ENCODE measurements at regions not wholly inside any gene's neighbourhood (a gene's known extent, or its start where the extent isn't known, plus 50 kb on each side); places are given as distances from the start of the nearest gene placed in this dataset.
"Not testable (repeated sequence)": the region's sequence is repeated elsewhere in the genome, so short reads cannot be mapped to it uniquely, and the experiment has no call there.

DNA sequence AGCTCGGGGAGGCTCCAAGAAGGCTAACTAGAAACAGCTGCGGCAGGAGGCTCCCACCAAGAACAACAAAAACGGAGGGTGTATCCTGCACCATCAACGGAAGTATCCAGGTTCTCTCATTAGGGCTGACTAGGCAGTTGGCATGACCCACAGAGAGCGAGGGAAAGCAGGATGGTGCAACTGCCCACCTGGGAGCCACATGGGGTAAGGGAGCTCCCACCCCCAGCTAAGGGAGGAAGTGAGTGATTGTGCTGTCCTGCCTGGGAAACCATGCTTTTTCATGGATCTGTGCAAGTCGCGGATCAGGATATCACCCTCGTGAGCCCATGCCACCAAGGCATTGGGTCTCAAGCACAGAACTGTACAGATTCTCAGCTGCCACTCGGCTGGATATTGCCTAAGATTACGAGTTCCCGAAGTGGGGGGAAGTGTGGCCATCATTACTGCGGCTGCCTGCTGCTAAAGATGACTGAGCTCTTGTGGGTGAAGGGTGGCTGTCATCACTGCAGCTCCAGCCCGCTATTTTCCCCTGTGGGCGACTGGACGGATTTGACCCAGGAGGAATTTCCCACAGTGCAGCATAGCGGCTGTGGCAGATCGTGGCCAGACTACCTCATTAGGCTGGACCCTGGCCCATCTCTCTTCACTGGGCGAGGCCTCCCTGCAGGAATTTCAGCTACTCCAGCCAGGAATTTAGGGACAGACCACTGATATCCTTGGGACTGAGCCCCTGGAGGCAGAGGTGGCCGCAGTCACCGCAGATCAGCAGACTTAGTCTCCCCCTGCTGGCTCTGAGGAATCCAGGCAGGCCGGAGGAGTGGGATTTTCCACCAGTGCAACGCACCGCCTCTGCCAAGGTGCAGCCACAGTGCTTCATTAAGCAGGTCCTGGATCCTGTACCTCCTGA, 515.7 kb downstream of the FRK start:
- no peak overlapping the region for H3K4me2 ChIP-seq (ENCODE audit: low read length)
- TF ChIP-seq, protein P1, sequence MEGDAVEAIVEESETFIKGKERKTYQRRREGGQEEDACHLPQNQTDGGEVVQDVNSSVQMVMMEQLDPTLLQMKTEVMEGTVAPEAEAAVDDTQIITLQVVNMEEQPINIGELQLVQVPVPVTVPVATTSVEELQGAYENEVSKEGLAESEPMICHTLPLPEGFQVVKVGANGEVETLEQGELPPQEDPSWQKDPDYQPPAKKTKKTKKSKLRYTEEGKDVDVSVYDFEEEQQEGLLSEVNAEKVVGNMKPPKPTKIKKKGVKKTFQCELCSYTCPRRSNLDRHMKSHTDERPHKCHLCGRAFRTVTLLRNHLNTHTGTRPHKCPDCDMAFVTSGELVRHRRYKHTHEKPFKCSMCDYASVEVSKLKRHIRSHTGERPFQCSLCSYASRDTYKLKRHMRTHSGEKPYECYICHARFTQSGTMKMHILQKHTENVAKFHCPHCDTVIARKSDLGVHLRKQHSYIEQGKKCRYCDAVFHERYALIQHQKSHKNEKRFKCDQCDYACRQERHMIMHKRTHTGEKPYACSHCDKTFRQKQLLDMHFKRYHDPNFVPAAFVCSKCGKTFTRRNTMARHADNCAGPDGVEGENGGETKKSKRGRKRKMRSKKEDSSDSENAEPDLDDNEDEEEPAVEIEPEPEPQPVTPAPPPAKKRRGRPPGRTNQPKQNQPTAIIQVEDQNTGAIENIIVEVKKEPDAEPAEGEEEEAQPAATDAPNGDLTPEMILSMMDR (IDR thresholded peaks at IDR 0.05), result no peak
- H3K79me2 ChIP-seq, result no peaks in the 10 kb centered on the region
- no peak overlapping the region for H2AFZ ChIP-seq
- no peaks in the 10 kb centered on the region for H3K27me3 ChIP-seq (ENCODE audit: control insufficient read depth, insufficient read depth, low read length)
- H3K9me3 ChIP-seq (ENCODE audit: control insufficient read depth, low read length), result no peaks in the 10 kb centered on the region
- no peak overlapping the region for H3K27ac ChIP-seq
- H3K9ac ChIP-seq, result no peak overlapping the region
- H3K4me1 ChIP-seq, result no peaks in the 10 kb centered on the region
- H3K4me3 ChIP-seq (ENCODE audit: low read depth, low read length), result no peak overlapping the region
- H3K36me3 ChIP-seq (ENCODE audit: control insufficient read depth, insufficient read depth, low read length), result no peaks in the 10 kb centered on the region

DNA sequence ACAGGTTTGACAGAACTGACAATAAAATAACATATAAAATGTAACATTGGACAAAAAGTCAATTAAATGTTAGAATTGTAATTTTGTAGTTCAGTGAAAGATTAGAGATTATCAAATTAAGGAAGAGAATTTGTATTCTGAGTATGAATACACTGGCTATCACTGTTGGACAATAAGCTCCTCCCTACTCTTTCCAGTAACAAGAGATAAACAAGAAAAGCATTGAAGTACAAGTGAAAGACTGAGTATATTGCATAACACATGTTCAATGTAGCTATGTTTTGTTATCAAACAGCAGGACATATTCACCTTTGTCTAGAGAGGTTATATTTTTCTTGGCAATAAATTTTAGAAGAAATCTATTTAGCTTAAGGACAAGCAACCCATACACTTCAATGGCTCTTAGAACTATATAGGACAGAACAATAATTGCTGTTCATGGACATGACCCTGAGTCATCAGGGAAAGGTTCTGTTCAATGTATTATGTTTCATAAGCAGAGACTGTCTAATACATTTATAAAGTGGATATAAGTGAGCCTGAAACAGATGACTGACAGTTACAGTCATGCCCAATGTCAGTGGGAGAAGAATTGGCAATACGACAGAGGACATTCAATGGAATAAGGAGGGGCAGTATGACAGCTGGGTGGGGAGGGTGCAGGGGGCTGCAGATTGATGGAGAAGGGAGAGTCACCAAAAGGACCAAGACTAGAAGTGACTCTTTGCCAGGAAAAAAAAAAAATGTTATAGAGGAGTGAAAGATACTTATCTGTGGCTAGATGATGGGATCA, 520.4 kb downstream of the FRK start:
- Histone ChIP-seq H3K9ac (no peak overlapping the region), H3K9me3 (ENCODE audit: control insufficient read depth, low read length) (no peaks in the 10 kb centered on the region), H3K27me3 (ENCODE audit: control insufficient read depth, insufficient read depth, low read length) (no peaks in the 10 kb centered on the region), H3K4me2 (ENCODE audit: low read length) (no peak overlapping the region), H3K4me1 (no peaks in the 10 kb centered on the region), H3K36me3 (ENCODE audit: control insufficient read depth, insufficient read depth, low read length) (no peaks in the 10 kb centered on the region), H2AFZ (no peak overlapping the region), H3K27ac (no peak overlapping the region), H3K79me2 (no peaks in the 10 kb centered on the region), H3K4me3 (ENCODE audit: low read depth, low read length) (no peak overlapping the region)
- TF ChIP-seq, protein P1 (IDR thresholded peaks at IDR 0.05), result no peak

DNA sequence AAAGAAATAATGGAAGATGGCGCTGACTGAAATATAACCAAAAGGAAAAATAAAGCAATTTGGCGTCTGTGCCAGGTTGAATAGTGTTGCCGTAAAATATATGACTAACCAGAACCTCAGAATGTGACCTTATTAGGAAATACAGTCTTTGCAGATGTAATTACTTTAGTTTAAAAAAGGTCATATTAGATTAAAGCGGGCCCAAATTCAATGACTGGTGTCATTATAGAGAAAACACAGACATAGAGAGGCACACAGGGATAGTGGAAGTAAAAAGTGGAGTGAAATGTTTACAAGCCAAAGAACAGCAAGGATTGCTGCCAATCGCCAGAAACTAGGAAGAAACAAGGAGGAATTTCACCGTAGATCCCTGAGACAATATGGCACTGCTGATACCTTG, 521.2 kb downstream of the FRK start:
- TF ChIP-seq, protein P1 (IDR thresholded peaks at IDR 0.05), result no peak
- no peaks in the 10 kb centered on the region for H3K4me1 ChIP-seq
- H2AFZ ChIP-seq, result no peak overlapping the region
- no peaks in the 10 kb centered on the region for H3K79me2 ChIP-seq
- no peaks in the 10 kb centered on the region for H3K9me3 ChIP-seq (ENCODE audit: control insufficient read depth, low read length)
- H3K27ac ChIP-seq, result no peak overlapping the region
- no peak overlapping the region for H3K4me2 ChIP-seq (ENCODE audit: low read length)
- no peak overlapping the region for H3K9ac ChIP-seq
- H3K36me3 ChIP-seq (ENCODE audit: control insufficient read depth, insufficient read depth, low read length), result no peaks in the 10 kb centered on the region
- H3K4me3 ChIP-seq (ENCODE audit: low read depth, low read length), result no peak overlapping the region
- H3K27me3 ChIP-seq (ENCODE audit: control insufficient read depth, insufficient read depth, low read length), result no peaks in the 10 kb centered on the region

DNA sequence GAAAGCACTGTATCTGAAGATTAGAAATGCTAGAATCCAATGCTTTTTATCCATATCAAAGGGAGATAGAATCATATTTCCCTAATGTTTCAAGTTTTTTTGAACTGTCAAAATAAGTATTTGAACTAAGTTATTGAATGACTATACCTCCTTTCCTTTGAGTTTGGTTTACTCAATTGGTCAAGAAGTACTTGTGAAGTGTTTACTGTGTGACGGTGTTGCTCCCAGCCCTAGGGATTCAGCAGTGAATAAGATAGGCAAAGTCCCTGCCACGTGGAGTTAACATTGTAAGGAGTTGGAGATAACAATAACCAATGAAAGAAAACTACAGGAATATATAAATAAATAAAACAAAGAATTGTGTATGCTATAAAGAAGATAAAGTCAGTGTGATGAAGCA, 535.9 kb downstream of the FRK start:
- no peak overlapping the region for H3K4me3 ChIP-seq (ENCODE audit: low read depth, low read length)
- H3K36me3 ChIP-seq (ENCODE audit: control insufficient read depth, insufficient read depth, low read length), result no peaks in the 10 kb centered on the region
- no peak overlapping the region for H3K4me2 ChIP-seq (ENCODE audit: low read length)
- H3K4me1 ChIP-seq, result no peaks in the 10 kb centered on the region
- no peaks in the 10 kb centered on the region for H3K79me2 ChIP-seq
- TF ChIP-seq, protein P1 (IDR thresholded peaks at IDR 0.05), result no peak
- no peak overlapping the region for H2AFZ ChIP-seq
- H3K9ac ChIP-seq, result no peak overlapping the region
- no peaks in the 10 kb centered on the region for H3K27me3 ChIP-seq (ENCODE audit: control insufficient read depth, insufficient read depth, low read length)
- no peaks in the 10 kb centered on the region for H3K9me3 ChIP-seq (ENCODE audit: control insufficient read depth, low read length)
- H3K27ac ChIP-seq, result no peak overlapping the region

DNA sequence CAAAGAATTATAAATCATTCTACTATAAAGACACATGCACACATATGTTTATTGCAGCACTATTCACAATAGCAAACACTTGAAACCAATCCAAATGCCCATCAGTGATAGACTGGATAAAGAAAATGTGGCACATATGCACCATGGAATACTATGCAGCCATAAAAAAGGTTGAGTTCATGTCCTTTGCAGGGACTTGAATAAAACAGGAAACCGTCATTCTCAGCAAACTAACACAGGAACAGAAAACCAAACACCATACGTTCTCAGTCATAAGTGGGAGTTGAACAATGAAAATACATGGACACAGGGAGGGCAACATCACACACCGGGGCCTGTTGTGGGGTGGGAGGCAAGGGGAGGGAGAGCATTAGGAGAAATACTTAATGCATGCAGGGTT, 538.9 kb downstream of the FRK start:
- not testable (repeated sequence) for H3K4me3 ChIP-seq (ENCODE audit: low read depth, low read length); H3K79me2 ChIP-seq; H3K4me1 ChIP-seq; H2AFZ ChIP-seq; H3K9ac ChIP-seq; H3K4me2 ChIP-seq (ENCODE audit: low read length); H3K36me3 ChIP-seq (ENCODE audit: control insufficient read depth, insufficient read depth, low read length); H3K27ac ChIP-seq; H3K9me3 ChIP-seq (ENCODE audit: control insufficient read depth, low read length); H3K27me3 ChIP-seq (ENCODE audit: control insufficient read depth, insufficient read depth, low read length)
